ENCODE measurements at regions not wholly inside any gene's neighbourhood (a gene's known extent, or its start where the extent isn't known, plus 50 kb on each side); places are given as distances from the start of the nearest gene placed in this dataset.

DNA sequence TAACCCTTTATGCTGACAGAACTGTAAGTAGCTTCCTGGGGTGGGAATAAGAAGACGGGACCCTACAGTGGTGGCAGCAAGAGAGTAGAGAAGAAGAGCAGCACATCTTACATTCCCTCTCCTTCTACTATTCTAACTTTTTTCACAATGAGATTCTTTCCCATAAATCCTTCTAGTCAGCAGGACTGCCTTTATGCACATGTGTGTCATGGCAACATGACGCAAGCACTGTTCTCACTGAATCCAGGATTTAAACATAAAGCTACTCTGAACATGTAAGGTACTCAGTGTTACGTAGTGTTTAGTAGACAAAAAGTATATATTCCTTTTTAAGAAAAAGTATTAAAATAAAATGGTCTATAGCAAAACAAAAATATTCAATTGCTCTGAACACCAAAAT lies 309.7 kb upstream of the LYPLAL1 start:
- TF ChIP-seq, protein P1, sequence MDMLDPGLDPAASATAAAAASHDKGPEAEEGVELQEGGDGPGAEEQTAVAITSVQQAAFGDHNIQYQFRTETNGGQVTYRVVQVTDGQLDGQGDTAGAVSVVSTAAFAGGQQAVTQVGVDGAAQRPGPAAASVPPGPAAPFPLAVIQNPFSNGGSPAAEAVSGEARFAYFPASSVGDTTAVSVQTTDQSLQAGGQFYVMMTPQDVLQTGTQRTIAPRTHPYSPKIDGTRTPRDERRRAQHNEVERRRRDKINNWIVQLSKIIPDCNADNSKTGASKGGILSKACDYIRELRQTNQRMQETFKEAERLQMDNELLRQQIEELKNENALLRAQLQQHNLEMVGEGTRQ (IDR thresholded peaks at IDR 0.05; ENCODE audit: low read length): no peak
- no peak for TF ChIP-seq ZNF274 (IDR thresholded peaks at IDR 0.05; ENCODE audit: borderline replicate concordance, extremely low read depth, low read length)
- no peak for TF ChIP-seq POLR2AphosphoS5 (IDR thresholded peaks at IDR 0.05; ENCODE audit: low read depth, low read length)
- TF ChIP-seq, protein P2, sequence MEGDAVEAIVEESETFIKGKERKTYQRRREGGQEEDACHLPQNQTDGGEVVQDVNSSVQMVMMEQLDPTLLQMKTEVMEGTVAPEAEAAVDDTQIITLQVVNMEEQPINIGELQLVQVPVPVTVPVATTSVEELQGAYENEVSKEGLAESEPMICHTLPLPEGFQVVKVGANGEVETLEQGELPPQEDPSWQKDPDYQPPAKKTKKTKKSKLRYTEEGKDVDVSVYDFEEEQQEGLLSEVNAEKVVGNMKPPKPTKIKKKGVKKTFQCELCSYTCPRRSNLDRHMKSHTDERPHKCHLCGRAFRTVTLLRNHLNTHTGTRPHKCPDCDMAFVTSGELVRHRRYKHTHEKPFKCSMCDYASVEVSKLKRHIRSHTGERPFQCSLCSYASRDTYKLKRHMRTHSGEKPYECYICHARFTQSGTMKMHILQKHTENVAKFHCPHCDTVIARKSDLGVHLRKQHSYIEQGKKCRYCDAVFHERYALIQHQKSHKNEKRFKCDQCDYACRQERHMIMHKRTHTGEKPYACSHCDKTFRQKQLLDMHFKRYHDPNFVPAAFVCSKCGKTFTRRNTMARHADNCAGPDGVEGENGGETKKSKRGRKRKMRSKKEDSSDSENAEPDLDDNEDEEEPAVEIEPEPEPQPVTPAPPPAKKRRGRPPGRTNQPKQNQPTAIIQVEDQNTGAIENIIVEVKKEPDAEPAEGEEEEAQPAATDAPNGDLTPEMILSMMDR (IDR thresholded peaks at IDR 0.05; ENCODE audit: control extremely low read depth in 1 of 3, insufficient read depth in 1 of 3, low read depth in 1 of 3, low read length in 3 of 3): no peak
- TF ChIP-seq BRCA1 (IDR thresholded peaks at IDR 0.05; ENCODE audit: low read depth, low read length): no peak
- no peak for TF ChIP-seq POLR2A (IDR thresholded peaks at IDR 0.05; ENCODE audit: control extremely low read depth in 1 of 2, low read depth in 2 of 2, low read length in 2 of 2)
- no peak for TF ChIP-seq RFX5 (IDR thresholded peaks at IDR 0.05; ENCODE audit: borderline replicate concordance, low read depth, low read length)
